CD4-positive, alpha-beta T cell treated with Interleukin-15 for 1 hour (primary cell): ENCODE measurements at regions not wholly inside any gene's neighbourhood (a gene's known extent, or its start where the extent isn't known, plus 50 kb on each side); places are given as distances from the start of the nearest gene placed in this dataset.
"Not testable (repeated sequence)": the region's sequence is repeated elsewhere in the genome, so short reads cannot be mapped to it uniquely, and the experiment has no call there.

Experiments
- DNase-seq: peaks from one replicate; pipeline ENCODE4 v3.0.0-alpha.2; 2020

DNA sequence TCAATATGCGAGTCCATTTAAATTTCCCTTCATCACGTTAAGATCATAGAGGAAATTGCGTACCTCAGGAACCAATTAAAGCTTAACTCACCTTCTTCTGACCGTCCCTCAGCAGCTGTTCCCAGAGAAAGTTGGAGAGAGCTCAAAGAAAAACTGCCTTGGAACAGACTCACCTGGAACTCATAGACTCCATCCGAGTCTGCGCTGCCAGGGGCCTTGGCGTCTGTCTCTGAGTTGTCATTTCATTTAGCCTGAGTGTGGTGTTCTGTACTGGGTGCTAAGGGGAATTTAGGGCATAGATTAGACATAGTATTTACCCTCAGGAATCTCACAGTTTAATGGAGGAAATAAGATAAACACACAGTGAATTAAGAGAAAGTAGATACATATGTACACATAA, 892.7 kb downstream of the TLE1 start:
- no peak for DNase-seq

DNA sequence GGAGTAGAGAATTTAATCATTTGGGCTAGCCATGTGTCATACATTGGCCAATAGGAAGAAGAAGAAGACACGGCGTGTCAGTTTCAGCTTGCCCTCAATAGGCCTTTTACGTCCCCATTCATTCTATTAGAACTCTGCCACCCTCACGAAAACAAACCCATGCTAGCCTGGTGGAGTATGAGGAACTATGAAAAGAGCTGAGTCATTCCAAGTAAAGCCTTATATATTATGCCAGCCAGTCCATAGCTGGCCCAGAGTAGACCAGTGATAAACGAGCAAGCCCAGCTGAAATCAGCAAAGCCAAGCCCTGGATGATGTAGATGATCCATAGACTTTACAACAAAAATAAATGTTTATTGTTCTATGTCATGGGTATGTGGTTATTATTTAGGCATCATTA, 895.1 kb downstream of the TLE1 start:
- no peak for DNase-seq

DNA sequence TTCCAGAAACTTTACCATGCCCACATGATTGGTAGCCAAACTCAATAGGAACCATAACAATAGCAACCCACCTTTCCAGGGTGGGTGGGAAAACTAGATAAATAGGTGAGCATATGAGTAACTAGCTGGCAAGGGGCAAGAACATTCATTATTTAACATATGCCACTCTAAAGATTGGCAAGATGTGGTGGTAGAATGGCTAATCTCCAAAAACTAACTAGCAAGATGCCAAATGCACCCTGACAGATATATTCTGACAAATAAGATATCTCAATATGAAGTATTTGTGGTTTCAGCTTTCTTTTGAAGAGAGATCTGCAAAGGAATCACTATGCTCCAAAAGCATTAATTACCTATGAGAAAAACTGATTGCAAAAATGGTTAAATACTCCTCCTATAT, 895.6 kb downstream of the TLE1 start:
- DNase-seq, result no peak

DNA sequence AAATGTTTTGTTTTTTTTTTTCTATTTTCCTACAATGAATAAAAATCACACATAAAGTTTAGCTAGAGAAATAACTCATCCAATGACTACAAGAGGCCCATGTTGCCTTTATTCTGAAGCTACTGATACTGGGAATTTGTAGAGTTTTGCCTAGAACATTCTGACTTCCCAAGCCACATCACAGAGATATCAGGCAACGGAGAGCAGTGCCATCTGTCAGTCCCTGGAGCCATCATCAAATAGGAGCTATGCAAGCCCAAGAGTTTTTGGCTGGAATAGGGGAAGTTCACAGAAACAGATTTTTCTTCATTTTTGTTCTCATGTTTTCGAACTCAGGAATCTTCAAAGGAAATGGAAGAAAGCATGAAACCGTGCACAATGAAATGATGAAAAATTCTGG, 896.6 kb downstream of the TLE1 start:
- DNase-seq, result no peak

GRCh38 chr9:80791836-80792235, 897.5 kb downstream of the TLE1 start:
- DNase-seq, result no peak

GRCh38 chr9:80790764-80791163, 898.6 kb downstream of the TLE1 start:
- DNase-seq, result no peak

- DNase-seq, result no peak
Observed at GRCh38 chr9:80789831-80790230, 899.5 kb downstream of the TLE1 start.

DNA sequence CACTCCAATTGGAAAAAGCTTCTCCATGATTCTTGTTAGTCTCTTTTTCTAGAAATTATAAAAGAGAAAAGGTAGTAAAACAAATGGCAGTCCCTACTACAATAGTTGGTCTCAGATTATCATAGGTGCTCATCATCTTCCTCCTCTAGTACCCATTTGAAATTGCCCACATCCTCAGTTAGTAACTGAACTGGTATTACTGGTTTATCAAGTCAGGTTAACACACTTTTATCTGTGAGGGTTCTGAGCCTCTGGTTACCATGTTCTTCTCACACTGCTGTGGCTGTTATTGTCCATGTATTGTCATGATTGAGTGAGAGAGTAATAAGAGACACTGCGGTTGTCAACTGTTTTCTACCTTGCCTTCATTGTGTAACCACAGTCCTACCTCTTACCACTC, 901.7 kb downstream of the TLE1 start:
- DNase-seq, result no peak

DNA sequence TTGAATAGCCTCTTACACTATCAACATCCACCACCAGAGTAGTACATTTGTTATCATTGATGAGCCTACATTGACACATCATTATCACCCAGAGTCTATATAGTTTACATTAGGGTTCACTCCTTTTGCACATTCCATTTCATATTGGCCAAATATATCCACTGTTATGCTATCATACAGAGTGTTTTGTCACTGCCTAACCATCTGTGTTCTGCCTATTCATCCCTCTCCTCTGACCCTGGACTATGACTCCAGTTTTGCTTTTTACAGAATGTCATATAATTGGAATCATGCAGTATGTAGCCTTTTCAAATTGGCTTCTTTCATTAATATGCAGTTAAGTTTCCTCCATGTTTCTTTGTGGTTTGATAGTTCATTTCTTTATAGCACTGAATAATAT, 904.7 kb downstream of the TLE1 start:
- DNase-seq, result no peak

DNA sequence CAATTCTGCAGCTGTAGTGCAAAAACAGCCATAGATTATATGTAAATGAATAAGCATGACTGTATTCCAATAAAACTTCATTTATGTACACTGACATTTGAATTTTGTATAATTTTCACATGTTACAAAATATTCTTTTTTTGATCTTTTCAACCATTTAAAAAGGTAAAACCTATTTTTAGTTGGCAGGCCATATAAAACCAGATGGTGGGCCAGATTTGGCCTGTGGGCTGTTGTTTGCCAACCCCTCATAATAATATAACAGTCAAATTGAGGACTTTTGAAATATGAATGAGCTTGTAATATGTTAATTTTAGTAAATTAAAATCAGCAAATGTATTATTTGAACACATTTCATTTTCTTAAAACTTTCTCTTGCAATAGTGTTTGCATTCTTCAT, 913.4 kb downstream of the TLE1 start:
- no peak for DNase-seq

DNA sequence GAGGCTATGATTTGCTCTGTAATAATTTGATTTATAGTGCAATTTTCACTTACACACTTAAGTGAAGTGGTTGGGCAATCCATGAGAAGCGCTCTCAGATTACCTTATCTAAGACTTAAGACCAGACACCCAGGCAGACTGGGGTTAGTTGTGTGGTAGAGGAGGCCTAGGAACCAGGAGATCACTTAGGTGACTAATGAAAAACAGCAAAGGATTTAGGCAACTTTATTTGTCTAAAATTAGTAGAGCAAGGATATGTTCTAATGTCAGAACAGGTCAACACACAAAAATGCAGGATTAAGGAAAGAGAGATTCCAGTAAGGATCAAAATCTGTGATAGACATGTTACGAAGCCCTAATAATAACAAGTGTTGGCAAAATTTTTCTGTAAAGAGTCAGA, 913.8 kb downstream of the TLE1 start:
- no peak for DNase-seq

GRCh38 chr9:80771555-80772347, 917.6 kb downstream of the TLE1 start:
- DNase-seq, result no peak

- DNase-seq, result no peak
Observed at GRCh38 chr9:80763536-80763935, 925.8 kb downstream of the TLE1 start.

DNA sequence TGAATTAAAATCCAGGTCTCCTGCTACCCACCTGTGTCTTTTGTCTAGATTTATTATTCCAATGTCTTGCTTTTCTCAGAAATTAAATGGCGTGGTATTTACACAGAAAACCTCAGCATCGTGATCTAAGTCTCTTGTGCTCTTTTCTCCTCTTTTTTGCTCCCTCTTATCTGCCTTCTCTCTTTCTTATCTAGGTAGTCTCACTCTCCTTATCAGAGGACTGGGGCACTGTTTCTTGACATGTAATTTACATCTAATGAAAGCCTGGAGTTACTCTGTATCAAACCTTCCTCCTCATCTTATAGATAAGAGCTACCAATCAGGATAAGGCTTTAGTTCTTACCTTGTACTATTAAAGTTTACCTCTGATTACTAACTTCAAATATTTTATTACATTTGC, 933.8 kb downstream of the TLE1 start:
- no peak for DNase-seq

DNA sequence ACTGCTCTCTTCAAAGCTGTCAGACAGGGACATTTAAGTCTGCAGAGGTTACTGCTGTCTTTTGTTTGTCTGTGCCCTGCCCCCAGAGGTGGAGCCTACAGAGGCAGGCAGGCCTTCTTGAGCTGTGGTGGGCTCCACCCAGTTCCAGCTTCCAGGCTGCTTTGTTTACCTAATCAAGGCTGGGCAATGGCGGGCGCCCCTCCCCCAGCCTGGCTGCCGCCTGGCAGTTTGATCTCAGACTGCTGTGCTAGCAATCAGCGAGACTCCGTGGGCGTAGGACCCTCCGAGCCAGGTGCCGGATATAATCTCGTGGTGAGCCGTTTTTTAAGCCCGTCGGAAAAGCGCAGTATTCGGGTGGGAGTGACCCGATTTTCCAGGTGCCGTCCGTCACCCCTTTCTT, 942.3 kb downstream of the TLE1 start:
- not testable (repeated sequence) for DNase-seq

GRCh38 chr9:80732506-80732905, 956.8 kb downstream of the TLE1 start:
- DNase-seq, result no peak

GRCh38 chr9:80720579-80720978, 968.8 kb downstream of the TLE1 start:
- no peak for DNase-seq

- DNase-seq, result no peak
Observed at GRCh38 chr9:80707120-80707519, 982.2 kb downstream of the TLE1 start.

- no peak for DNase-seq
Observed at GRCh38 chr9:80701061-80701460, 988.3 kb downstream of the TLE1 start.

DNA sequence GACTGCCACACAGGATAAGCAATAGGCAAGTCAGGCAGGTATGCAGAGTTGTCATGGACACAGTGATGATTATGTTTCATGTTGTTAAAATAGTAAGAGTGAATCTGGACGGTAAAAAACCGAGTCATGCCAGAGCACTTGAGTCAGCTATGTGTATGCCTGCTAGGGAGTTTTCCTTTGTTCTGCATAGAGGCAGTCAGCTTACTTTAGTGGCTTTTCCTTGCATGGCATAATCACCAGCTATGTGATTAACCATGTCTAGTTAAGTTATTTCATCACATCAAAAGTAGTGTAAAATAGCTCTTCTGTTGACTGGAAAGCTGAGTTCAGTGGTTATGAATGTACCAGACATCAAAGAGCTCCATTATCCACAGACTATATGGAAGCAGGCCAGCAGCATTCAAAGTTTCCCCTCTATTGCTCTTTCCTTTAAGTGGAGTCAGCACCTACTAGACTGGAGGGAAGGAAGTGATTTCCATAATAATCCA, 989.8 kb downstream of the TLE1 start:
- DNase-seq, result no peak

DNA sequence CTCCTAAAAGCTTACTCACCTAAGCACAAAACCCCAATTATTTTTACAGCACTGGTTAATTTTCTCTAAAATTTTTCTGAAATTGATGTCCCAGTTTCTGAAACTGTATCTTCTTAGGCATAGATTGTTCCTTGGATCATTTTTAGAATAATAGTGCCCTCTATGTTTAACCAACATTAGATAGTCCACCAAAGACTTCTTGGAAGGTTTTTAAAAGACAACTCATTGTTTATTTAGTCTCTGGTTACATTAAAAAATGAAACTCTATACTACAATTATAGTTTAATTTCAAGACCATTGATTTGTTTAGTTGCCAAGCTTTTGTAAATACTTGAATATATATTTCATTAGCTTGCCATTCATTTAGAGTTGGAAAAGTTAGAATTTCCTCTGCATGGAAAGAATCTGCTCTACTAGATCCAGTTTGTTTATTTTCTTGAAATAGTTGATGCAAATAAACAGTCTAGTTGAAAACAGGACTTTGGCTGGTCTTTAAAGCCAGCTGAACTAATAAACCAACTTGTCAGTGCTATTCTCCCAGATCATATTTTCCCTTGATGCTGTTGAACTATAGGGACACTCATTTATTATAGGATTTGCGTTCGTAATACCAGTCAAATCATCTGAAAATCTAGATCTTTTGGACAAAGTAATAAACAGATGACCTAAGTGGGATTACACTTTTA, 990.5 kb downstream of the TLE1 start:
- DNase-seq, result no peak

GRCh38 chr9:80692751-80693150, 996.6 kb downstream of the TLE1 start:
- no peak for DNase-seq

DNA sequence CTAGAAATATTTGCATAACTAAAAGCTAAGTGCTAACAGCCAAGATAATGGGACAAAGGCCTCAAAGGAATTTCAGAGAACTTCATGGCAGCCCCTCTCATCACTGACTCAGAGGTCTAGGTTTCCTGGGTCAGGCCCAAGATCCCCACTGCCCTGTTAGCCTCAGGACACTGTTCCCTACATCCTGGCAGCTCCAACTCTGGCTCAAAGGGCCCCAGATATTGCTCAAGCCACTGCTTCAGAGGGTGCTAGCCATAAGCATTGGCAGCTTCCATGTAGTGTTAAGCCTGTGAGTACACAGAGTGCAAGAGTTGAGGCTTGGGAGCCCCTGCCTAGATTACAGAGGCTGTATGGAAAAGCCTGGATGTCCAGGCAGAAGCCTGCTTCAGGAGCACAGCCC, 998.1 kb downstream of the TLE1 start:
- DNase-seq, result no peak

DNA sequence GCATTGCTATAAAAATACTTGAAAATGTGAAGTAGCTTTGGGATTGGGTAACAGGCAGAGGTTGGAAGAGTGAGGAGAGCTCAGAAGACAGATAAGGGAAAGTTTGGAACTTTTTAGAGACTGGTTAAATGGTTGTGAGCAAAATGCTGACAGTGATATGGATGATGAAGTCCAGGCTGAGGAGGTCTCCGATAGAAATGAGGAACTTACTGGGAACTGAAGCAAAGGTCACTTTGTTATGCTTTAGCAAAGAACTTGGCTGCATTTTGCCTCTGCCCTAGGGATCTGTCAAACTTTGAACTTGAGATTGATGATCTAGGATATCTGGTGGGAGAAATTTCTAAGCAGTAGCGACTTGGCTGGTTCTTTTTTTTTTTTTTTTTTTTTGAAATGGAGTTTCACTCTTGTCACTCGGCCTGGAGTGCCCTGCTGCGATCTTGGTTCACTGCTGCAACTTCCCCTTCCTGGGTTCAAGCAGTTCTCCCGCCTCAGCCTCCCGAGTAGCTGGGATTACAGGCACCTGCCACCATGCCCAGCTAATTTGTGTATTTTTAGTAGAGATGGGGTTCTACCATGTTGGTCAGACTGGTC, 998.9 kb downstream of the TLE1 start:
- no peak for DNase-seq
